GM21423 (cell line): ENCODE measurements at regions not wholly inside any gene's neighbourhood (a gene's known extent, or its start where the extent isn't known, plus 50 kb on each side); places are given as distances from the start of the nearest gene placed in this dataset.

Experiments used
- ATAC-seq: cut with Tn5 transposase; IDR thresholded peaks from one replicate; pipeline ENCODE4 v1.9.1; 2021; ENCODE audit warnings: mild to moderate bottlenecking, moderate library complexity; ENCODE audit not compliant: unreplicated experiment

DNA sequence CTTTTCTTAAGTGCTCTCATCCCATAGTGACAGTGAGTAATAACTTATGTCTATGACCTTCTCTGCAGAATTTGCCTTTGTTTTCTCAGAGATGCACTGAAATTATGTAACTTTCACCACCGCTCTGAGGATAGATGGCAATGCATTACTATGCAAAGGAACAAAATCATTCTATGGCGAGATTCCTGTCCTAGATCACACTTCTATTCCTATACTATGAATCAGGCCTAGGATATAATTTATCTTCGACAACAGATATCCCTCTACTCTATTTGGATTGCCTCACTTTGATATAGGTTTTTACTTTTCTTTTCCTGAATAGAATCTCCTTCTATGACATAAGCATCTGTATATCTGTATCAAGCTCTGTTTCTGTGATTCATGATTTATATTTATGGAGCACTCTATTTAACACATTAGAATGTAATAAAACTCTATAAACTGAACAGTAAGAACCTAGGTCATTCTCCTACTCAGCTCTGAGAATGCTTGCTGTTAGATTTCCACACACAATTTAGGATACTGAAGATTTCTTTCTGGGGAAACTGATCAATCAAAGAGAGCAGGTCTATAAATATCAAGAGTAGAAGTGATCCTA is 1082.3 kb upstream of the ADGRL3 start:
- no peak for ATAC-seq

DNA sequence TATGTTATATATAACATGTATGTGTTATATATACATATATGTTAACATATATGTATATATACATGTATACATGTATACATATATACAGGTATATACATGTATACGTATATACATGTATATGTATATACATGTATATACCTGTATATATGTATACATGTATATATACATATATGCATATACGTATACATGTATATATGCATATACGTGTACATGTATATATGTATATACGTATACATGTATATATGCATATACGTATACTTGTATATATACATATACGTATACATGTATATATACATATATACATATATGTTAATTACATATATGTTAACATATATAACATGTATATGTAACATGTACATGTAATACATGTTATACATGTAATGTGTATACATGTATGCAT is 1077.3 kb upstream of the ADGRL3 start:
- no peak for ATAC-seq

DNA sequence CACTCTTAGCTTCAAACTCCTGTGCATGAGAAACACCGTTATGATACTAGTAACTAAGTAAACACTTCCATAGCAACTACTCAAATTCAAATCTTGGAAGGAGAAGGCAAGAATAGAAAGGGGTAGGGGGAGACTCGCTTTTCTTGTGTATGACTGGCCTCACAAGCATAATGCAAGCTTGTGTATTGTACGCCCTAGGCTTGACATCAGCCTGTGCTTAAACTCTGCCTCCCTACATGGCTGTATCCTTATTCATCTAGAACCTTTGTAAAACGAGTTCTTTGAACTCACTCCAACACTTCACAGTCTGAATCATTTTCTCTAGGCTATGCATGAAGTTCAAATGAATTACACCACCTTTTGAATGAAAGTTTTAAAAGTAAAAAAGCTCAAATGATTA is 1071.2 kb upstream of the ADGRL3 start:
- ATAC-seq, result no peak

DNA sequence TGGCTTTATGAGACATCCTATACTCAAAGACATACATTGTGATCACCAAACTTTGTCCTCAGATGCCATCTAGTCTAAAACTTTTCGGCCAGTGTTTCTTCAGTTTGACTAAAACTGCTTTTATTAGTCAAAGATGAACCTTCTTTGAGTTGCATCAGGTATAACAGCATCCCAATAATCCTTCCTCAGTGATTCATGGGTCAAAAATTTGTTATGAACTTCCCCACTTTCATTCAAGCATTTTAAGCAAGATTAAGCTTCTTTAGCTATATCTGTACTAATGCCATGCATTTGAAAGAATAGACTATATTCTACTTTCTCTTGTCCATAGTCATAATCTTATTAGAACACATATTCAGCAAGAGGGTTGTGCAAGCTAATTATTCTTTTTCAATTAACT is 1070.4 kb upstream of the ADGRL3 start:
- no peak for ATAC-seq

DNA sequence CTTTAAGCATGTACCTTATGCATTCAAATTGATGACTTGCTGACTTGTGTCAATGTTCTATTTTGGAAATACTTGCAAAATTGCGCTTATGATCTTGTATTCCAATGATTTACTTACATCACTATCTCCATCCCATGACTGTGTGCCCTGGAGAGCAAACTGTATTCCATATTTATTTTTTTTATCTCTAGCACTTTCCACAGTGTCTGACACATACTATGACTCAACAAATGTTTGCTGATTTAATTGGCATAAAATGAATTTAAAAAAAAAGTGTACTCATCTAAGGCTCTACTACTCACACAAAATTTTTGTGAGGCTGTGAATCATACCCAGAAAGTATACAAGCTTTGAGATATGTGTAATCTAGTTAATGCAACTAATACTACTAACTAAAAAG is 1066.8 kb upstream of the ADGRL3 start:
- ATAC-seq, result no peak

DNA sequence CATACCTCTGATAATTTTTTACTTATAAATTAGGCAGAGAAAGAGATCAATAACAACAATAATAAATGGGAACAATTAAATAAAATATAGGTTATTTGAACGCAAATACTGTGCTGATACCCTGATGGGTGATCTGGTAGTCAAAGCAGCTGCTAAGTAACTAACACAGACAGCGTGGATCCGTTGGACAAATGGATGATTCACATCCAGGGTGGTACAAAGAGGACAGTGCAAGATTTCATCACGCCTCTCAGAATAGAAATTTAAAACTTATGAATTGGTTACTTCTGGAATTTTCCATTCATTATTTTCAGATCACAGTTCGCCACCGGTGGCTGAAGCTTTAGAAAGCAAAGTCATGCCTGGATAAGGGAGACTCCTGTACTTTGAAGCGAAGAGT is 1066.0 kb upstream of the ADGRL3 start:
- no peak for ATAC-seq

DNA sequence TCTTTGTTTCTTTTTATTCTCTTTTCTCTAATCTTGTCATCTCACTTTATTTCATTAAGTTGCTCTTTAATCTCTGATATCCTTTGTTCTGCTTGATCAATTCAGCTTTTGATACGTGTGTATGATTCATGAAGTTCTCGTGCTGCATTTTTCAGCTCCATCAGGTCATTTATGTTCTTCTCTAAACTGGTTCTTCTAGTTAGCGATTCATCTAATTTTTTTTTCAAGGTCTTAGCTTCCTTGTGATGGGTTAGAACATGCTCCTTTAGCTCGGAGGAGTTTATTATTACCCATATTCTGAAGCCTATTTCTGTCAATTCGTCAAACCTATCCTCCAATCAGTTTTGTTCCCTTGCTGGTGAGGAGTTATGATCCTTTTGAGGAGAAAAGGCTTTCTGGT is 1045.0 kb upstream of the ADGRL3 start:
- no peak for ATAC-seq

DNA sequence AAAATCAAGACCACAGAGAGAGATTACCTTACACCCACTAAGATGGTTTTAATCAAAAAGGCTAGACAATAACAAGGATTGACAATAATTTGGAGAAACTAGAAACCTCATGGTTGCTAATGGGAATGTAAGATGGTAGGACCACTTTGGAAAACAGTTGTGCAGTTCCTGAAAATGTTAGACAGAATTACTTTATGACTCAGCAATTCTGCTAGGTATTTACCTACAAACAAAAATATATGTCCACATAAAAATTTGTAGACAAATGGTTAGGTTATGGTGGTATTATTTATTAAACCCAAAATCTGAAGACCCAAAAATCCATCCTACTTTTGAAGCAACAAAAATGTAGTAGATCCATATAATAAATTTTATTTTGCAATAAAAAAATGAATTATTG is 1027.0 kb upstream of the ADGRL3 start:
- ATAC-seq, result no peak

DNA sequence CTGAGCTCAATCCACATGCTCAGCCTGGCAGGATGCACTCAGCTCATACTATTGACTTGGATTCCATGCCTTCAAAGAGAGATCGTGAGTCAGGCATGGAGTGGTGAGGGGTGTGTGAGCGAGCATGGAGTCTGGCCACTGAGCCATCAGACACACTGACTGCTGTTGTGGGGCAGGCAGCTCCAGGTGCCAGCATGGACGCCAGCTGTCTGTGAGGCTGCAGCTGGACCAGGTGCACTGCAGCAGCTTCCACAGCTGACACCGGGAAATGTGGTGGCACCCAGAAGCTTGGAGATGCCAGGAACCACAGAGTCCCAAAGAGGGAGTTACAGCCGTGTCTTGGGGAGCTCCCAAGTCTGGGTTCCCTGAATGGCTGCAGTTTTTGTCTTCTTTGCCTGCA is 1026.4 kb upstream of the ADGRL3 start:
- ATAC-seq, result no peak

DNA sequence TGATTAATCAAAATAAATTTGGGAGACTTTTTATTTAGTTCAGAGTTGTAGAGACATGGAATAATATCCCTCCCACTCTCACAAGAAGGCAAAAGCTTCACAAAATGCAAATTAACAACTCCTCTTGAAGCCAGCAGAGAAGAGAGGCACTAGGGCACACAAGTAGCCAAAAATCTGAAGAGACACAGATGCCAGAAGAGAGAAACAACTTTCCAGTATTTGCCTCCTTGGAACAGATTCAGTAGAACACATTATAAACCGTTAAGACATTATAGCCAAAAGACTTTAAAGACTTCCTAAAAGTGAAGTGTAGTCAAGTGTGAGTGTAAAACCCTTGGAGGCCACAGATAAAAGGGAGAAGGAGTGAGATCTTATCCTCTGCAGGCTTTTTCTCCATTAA is 1024.9 kb upstream of the ADGRL3 start:
- no peak for ATAC-seq

DNA sequence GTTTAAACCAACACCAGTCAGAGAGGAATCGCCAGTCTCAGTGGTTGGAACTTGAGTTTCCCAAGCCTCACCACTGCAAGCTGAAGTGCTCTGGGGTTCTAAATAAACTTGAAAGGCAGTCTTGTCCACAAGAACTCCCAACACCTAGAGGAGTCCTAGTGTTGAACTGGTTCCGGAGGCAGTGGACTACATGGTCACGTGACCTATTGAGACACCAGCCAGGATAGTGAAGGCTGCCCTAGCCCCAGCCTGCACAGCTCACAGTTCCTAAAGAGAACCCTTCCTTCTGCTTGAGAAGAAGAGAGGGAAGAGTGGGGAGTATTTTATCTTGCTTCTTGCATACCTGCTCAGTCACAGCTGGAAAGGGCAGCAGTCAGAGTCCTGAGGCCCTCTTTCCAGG is 1012.7 kb upstream of the ADGRL3 start:
- ATAC-seq, result no peak

DNA sequence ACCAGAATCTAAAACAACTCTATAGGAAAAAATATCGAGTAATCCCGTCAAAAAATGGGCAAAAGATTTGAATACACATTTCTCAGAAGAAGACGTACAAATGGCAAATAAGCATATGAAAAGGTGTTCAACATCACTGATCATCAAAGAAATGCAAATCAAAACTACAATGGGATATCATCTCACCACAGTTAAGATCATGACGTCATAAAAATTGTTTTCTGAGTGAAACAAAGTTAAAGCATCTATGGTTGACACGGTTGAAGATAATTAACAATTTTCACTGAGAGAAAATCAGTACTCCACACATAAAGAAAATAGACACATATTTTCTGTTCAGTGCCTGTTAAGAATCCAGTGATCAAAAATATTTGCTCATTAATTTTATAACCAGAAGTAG is 1010.8 kb upstream of the ADGRL3 start:
- no peak for ATAC-seq

DNA sequence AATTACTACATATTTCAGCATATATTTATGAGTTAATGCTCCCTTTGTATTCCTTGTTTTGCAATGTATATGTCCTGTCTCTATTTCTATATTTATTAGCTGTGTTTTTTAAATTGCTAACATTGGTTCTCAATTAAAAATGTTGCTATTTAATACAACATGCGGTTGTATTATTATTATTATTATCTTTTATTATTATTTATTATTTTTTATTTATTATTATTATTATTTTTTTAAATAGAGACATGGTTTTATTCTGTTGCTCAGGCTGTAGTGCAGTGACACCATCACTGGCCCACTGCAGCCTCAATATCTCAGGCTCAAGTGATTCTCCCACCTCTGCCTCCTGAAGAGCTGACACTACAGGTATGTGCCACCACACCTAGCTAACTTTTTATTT is 1005.9 kb upstream of the ADGRL3 start:
- ATAC-seq, result no peak

DNA sequence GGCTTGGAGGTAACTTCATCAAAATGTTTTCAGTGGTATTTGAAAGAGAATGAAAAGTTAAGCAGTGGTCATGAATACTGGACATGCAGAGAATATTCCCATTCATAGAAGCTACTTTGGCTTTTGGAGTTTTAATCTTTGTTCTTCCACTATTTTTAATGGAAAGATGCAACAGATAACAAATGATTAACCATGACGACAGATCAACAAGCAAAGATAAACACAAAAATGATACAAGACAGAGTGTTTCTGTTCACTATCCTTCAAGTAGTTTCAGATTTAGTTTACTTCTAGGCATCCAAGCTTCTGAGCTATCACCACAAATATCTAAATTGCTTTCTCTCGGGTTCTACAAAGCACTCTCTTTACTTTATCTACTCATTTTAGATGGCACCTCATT is 1004.9 kb upstream of the ADGRL3 start:
- no peak for ATAC-seq

DNA sequence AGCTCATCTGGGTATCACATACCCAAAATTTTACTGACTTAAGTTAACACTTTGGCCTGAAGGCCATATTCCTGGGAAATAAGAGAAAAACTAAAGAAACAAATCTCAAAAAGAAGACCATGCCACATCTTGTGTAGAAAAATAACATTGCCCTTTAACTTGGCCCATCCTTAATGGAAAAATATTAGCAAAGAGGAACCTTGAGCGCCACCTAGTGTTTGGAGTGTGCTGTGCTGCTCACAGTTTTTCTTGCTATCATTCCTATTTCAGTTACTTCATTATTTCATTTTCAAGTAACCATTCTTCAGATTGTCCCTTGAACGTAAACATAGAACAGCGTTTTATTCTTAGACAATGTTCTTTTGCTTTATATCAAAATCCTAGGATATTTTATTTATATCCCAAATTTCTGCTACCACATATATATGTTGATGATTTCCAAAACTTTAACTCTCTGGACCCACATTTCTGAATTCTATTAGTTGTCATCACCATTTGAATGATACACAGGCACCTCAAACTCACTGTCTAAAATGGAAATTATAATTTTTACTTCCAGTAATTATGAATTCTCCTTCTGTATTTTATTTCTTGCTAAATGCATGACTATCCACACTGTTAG is 999.0 kb upstream of the ADGRL3 start:
- ATAC-seq, result peak; percentile 76

DNA sequence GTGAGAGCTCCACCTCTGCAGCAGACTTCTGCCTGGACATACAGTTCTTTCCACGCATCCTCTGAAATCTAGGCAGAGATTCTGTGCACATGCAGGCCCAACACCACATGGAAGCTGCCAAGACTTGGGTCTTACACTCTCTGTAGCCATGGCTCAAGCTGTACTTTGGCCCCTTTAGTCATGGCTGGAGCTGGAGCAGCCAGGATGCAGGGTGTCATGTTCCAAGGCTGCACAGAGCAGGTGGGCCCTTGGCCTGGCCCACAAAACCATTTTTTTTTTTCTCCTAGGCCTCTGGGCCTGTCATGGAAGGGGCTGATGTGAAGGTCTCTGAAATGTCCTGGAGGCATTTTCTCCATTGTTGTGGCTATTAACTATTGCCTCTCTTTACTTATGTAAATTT is 990.5 kb upstream of the ADGRL3 start:
- ATAC-seq, result no peak

DNA sequence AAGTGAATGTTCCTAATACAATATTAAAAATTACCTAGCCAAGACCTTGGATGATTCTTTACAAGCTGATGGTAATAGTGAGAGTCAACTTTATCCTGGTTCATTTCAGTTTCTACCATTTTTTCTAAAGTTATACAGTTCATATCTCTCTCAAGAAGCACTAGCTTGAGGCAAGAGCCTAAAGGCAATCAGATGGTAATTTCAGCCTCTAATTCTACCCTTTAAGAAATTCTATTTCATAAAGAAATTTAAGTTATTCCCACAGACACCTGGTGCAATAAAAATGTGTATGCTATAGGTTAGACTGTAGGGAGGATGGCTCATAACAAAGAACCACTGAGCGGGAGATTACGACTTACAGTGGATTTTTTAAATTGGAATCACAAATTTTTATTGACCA is 984.2 kb upstream of the ADGRL3 start:
- no peak for ATAC-seq

DNA sequence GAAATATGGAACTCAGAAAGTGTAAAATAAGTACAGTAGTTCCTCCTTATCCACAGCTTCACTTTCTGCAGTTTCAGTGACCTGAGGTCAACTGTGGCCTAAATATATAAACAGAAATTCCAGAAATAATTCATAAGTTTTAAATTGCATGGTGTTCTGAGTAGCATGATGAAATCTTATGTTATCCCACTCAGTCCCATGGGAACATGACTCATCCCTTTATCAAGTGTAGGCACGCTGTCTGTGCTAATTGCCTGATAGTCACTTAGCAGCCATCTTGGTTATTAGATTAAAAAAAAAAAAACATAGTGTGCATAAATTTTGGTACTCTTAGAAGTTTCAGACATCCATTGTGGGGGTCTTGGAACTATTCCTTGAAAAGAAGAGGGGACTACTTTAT is 983.4 kb upstream of the ADGRL3 start:
- no peak for ATAC-seq

DNA sequence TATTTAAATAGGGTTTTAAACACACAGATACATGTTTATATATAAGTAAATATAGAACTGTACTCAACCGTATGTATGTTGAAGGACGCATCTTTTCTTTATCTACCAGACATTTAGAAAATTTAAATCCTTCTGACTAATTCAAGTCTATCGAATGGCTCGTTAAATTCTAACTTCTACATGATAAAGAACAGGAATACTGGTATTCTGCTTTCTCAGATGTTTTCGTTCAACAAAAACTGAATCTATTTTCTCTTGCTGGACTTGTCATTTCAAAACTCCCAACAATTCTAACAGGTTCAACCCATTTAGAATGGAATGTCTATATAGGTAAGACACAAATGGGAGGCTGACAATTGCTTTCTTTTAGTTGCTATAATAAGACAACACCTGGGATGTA is 978.3 kb upstream of the ADGRL3 start:
- ATAC-seq, result no peak

DNA sequence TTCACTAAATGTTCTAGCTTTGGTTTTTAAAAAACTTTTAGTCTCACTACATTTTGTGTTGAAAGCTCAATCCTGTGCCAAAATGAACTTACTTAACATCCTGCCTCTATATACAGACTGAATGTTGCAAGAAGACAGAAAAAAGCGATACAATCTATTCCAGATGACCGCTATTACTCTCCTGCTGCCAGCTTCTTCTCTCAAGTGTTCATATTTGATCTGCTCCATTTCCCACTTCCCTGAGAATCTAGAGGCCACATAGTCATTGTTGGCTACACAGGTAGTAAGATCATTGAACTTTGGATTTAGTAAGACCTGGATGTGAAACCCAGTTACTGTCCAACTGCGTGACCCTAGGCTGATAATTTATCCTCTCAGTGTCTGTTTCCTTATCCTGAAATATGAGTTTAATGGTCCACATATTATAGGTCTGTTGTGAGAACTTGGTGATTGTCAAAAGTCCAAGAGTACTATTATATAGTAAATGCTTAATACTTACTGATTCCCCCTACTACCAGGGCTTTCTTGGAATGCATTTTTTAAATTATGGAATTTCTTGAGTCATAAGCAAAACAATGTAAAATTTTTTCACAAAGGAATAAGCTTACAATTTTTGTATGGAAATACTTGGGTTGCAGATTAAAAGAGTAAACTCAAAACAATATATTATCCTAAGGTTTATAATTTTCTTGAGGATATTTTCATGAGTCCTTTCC is 976.8 kb upstream of the ADGRL3 start:
- no peak for ATAC-seq

DNA sequence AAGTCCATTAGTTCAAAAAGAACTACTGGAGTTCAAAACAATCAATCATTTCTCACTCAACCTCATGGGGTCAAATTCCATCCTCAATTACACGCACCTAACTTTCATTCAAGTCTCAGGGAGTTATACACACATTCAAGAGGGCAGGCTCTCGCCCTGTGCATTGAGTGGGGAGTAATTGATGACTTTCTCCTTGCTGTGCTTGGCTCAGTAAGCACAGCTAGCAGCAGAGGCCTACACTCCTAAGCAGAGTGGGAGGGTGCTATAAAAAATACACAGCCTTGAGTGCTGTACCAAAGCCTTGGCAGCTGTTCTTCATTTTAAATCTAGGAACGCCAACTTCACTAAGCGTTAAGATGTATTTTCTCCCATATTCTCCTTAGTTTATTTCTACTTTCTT is 958.3 kb upstream of the ADGRL3 start:
- ATAC-seq, result no peak

DNA sequence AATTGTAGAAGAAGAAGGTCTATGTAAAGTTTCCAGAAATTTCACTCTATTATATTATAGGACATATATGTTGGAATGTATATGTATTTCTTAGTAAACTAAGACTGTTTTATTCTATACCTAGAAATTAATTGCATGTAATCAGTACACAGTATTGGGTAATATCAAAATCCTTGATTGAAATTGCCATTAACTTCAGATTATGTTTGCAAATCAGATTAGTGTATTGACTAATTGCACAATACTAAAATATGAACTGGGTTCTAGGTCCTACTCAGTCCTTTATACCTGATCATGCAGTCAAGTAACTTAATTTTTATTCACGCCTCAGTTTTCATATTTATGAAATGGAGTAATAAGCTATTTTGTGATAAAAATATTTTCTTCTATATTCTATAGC is 950.3 kb upstream of the ADGRL3 start:
- no peak for ATAC-seq

DNA sequence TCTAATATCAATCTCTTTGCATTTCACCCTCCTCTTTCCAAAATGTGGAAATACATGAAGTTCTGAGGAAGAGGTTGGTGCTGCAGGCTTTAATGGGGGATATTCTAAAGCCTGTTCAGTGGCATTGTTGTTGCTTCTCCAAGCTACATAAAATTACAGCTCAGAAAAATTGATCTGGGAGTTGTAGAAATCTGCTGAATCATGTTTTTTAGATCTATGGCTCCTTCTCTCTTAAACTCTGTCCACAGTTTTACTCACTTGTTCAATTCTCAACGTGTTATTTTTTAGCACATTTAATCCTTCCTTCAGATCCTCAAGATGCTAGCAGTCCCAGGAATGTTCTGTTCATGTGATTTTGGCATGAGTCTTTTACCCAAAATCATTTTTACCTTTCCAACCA is 949.5 kb upstream of the ADGRL3 start:
- no peak for ATAC-seq
